ENCODE measurements at regions not wholly inside any gene's neighbourhood (a gene's known extent, or its start where the extent isn't known, plus 50 kb on each side); places are given as distances from the start of the nearest gene placed in this dataset.

- no peaks in the 10 kb centered on the region for H3K36me3 ChIP-seq (ENCODE audit: control insufficient read depth in 3 of 3, insufficient read depth in 2 of 3, low read depth in 1 of 3, low read length in 3 of 3)
- H3K4me1 ChIP-seq (ENCODE audit: control insufficient read depth in 3 of 3, insufficient read depth in 2 of 3, low read depth in 1 of 3, low read length in 2 of 3), result no peaks in the 10 kb centered on the region
- H3K9me3 ChIP-seq (ENCODE audit: control insufficient read depth in 2 of 2, insufficient read depth in 1 of 2, low read depth in 1 of 2, low read length in 1 of 2), result no peaks in the 10 kb centered on the region
- FAIRE-seq, result no peak
- 87 to 92% (median 89%) methylated on average over 4 of the region's 4 CpGs for WGBS, 3 donors
- H3K4me3 ChIP-seq (ENCODE audit: low read depth in 1 of 3, low read length in 3 of 3), result no peak overlapping the region
- no peak for DNase-seq
- no peak overlapping the region for H3K27ac ChIP-seq (ENCODE audit: low read depth in 1 of 3, low read length in 2 of 3)
- no peaks in the 10 kb centered on the region for H3K27me3 ChIP-seq (ENCODE audit: control insufficient read depth in 3 of 3, insufficient read depth in 3 of 3, low read length in 3 of 3)
Measured at GRCh38 chr12:90311561-90311960, 602.9 kb upstream of the ATP2B1 start.

DNA sequence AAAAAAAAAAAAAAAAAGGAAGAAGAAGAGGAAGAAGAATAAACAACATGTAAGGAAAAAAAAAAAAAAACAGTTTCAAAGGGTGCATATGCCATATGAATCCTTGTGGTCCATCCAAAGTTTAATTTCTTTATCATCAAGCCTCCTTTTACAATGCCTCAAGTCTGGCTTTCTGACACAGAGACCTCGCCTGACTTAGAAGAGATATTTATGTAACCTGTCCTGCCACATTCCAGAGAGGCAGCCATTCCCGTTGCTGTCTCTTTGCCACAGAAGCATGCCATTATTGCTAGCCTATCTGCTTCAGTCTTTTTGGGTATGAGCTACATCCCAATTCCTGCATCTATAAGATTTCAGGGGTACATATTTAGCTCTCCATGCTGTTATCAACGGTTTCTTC, 596.7 kb upstream of the ATP2B1 start:
- no peaks in the 10 kb centered on the region for H3K4me1 ChIP-seq (ENCODE audit: control insufficient read depth in 3 of 3, insufficient read depth in 2 of 3, low read depth in 1 of 3, low read length in 2 of 3)
- DNase-seq (peak in 1 of 2 donors; percentile 9), FAIRE-seq (no peak)
- H3K27ac ChIP-seq (ENCODE audit: low read depth in 1 of 3, low read length in 2 of 3), result no peak overlapping the region
- no peaks in the 10 kb centered on the region for H3K9me3 ChIP-seq (ENCODE audit: control insufficient read depth in 2 of 2, insufficient read depth in 1 of 2, low read depth in 1 of 2, low read length in 1 of 2)
- no peaks in the 10 kb centered on the region for H3K36me3 ChIP-seq (ENCODE audit: control insufficient read depth in 3 of 3, insufficient read depth in 2 of 3, low read depth in 1 of 3, low read length in 3 of 3)
- no peaks in the 10 kb centered on the region for H3K27me3 ChIP-seq (ENCODE audit: control insufficient read depth in 3 of 3, insufficient read depth in 3 of 3, low read length in 3 of 3)
- H3K4me3 ChIP-seq (ENCODE audit: low read depth in 1 of 3, low read length in 3 of 3), result no peak overlapping the region
- 24 to 64% (median 45%) methylated on average over 3 of the region's 3 CpGs for WGBS, 3 donors

DNA sequence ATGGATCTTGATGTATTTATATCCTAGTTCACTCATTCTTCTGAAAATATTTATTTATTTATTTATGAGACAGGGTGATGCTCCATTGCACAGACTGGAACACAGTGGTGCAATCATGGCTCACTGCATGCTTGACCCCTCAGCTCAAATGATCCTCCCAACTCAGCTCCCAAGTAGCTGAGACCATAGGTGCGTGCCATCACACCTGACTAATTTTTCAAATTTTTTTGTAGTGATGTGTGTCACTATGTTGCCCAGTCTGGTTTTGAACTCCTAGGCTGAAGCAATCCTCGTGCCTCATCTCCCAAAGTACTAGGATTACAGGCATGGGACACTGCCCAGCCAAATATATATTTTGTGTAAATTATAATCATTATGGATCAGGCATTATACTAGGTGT, 595.6 kb upstream of the ATP2B1 start:
- no peak for DNase-seq
- no peaks in the 10 kb centered on the region for H3K4me1 ChIP-seq (ENCODE audit: control insufficient read depth in 3 of 3, insufficient read depth in 2 of 3, low read depth in 1 of 3, low read length in 2 of 3)

DNA sequence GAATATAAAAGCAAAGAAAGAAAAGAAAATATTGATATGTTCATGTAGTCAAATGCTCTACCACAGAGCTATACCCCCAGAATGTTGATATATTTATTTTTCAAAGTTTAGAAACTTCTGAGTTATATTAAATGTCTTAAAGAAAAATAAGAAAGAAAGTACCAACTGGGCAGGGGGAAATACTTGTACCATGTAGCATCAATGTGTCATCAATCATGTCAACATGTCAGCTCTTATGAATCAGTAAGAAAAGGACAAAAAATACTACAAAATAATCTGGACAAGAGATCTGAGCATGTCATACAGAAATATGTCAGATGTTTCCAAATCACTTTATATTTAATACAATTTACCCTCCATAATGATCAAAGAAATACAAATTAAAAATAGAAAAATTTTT, 595.1 kb upstream of the ATP2B1 start:
- H3K36me3 ChIP-seq (ENCODE audit: control insufficient read depth in 3 of 3, insufficient read depth in 2 of 3, low read depth in 1 of 3, low read length in 3 of 3), result no peaks in the 10 kb centered on the region
- no peak for FAIRE-seq
- no peaks in the 10 kb centered on the region for H3K27me3 ChIP-seq (ENCODE audit: control insufficient read depth in 3 of 3, insufficient read depth in 3 of 3, low read length in 3 of 3)
- no peak overlapping the region for H3K4me3 ChIP-seq (ENCODE audit: low read depth in 1 of 3, low read length in 3 of 3)
- H3K9me3 ChIP-seq (ENCODE audit: control insufficient read depth in 2 of 2, insufficient read depth in 1 of 2, low read depth in 1 of 2, low read length in 1 of 2), result no peaks in the 10 kb centered on the region
- no peaks in the 10 kb centered on the region for H3K4me1 ChIP-seq (ENCODE audit: control insufficient read depth in 3 of 3, insufficient read depth in 2 of 3, low read depth in 1 of 3, low read length in 2 of 3)
- H3K27ac ChIP-seq (ENCODE audit: low read depth in 1 of 3, low read length in 2 of 3), result no peak overlapping the region
- no peak for DNase-seq

More for the DNA sequence above, 595.6 kb upstream of the ATP2B1 start:
- Histone ChIP-seq H3K9me3 (ENCODE audit: control insufficient read depth in 2 of 2, insufficient read depth in 1 of 2, low read depth in 1 of 2, low read length in 1 of 2) (no peaks in the 10 kb centered on the region), H3K36me3 (ENCODE audit: control insufficient read depth in 3 of 3, insufficient read depth in 2 of 3, low read depth in 1 of 3, low read length in 3 of 3) (no peaks in the 10 kb centered on the region), H3K4me3 (ENCODE audit: low read depth in 1 of 3, low read length in 3 of 3) (no peak overlapping the region), H3K27me3 (ENCODE audit: control insufficient read depth in 3 of 3, insufficient read depth in 3 of 3, low read length in 3 of 3) (no peaks in the 10 kb centered on the region), H3K27ac (ENCODE audit: low read depth in 1 of 3, low read length in 2 of 3) (no peak overlapping the region)
- 77 to 93% (median 89%) methylated on average over 2 of the region's 2 CpGs for WGBS, 3 donors
- FAIRE-seq, result no peak

GRCh38 chr12:90301561-90302133, 593.0 kb upstream of the ATP2B1 start:
- DNase-seq (no peak), FAIRE-seq (no peak)
- 73 to 88% (median 74%) methylated on average over 1 of the region's 1 CpG for WGBS, 3 donors

GRCh38 chr12:90301095-90301494, 592.5 kb upstream of the ATP2B1 start:
- Histone ChIP-seq H3K9me3 (ENCODE audit: control insufficient read depth in 2 of 2, insufficient read depth in 1 of 2, low read depth in 1 of 2, low read length in 1 of 2) (no peaks in the 10 kb centered on the region), H3K36me3 (ENCODE audit: control insufficient read depth in 3 of 3, insufficient read depth in 2 of 3, low read depth in 1 of 3, low read length in 3 of 3) (no peaks in the 10 kb centered on the region), H3K4me1 (ENCODE audit: control insufficient read depth in 3 of 3, insufficient read depth in 2 of 3, low read depth in 1 of 3, low read length in 2 of 3) (no peaks in the 10 kb centered on the region), H3K4me3 (ENCODE audit: low read depth in 1 of 3, low read length in 3 of 3) (no peak overlapping the region), H3K27me3 (ENCODE audit: control insufficient read depth in 3 of 3, insufficient read depth in 3 of 3, low read length in 3 of 3) (no peaks in the 10 kb centered on the region), H3K27ac (ENCODE audit: low read depth in 1 of 3, low read length in 2 of 3) (no peak overlapping the region)
- 67 to 87% (median 75%) methylated on average over 4 of the region's 4 CpGs for WGBS, 3 donors
- FAIRE-seq (no peak), DNase-seq (no peak)

More at GRCh38 chr12:90301561-90302133, 593.0 kb upstream of the ATP2B1 start:
- H3K27ac ChIP-seq (ENCODE audit: low read depth in 1 of 3, low read length in 2 of 3), result no peak overlapping the region
- H3K9me3 ChIP-seq (ENCODE audit: control insufficient read depth in 2 of 2, insufficient read depth in 1 of 2, low read depth in 1 of 2, low read length in 1 of 2), result no peaks in the 10 kb centered on the region
- H3K36me3 ChIP-seq (ENCODE audit: control insufficient read depth in 3 of 3, insufficient read depth in 2 of 3, low read depth in 1 of 3, low read length in 3 of 3), result no peaks in the 10 kb centered on the region
- H3K4me3 ChIP-seq (ENCODE audit: low read depth in 1 of 3, low read length in 3 of 3), result no peak overlapping the region
- no peaks in the 10 kb centered on the region for H3K4me1 ChIP-seq (ENCODE audit: control insufficient read depth in 3 of 3, insufficient read depth in 2 of 3, low read depth in 1 of 3, low read length in 2 of 3)
- H3K27me3 ChIP-seq (ENCODE audit: control insufficient read depth in 3 of 3, insufficient read depth in 3 of 3, low read length in 3 of 3), result no peaks in the 10 kb centered on the region

GRCh38 chr12:90299666-90300065, 591.0 kb upstream of the ATP2B1 start:
- no peak overlapping the region for H3K27ac ChIP-seq (ENCODE audit: low read depth in 1 of 3, low read length in 2 of 3)
- no peak overlapping the region for H3K4me3 ChIP-seq (ENCODE audit: low read depth in 1 of 3, low read length in 3 of 3)
- DNase-seq (no peak), FAIRE-seq (no peak)
- no peaks in the 10 kb centered on the region for H3K4me1 ChIP-seq (ENCODE audit: control insufficient read depth in 3 of 3, insufficient read depth in 2 of 3, low read depth in 1 of 3, low read length in 2 of 3)
- no peaks in the 10 kb centered on the region for H3K27me3 ChIP-seq (ENCODE audit: control insufficient read depth in 3 of 3, insufficient read depth in 3 of 3, low read length in 3 of 3)
- no peaks in the 10 kb centered on the region for H3K36me3 ChIP-seq (ENCODE audit: control insufficient read depth in 3 of 3, insufficient read depth in 2 of 3, low read depth in 1 of 3, low read length in 3 of 3)
- H3K9me3 ChIP-seq (ENCODE audit: control insufficient read depth in 2 of 2, insufficient read depth in 1 of 2, low read depth in 1 of 2, low read length in 1 of 2), result no peaks in the 10 kb centered on the region

GRCh38 chr12:90299121-90299520, 590.5 kb upstream of the ATP2B1 start:
- no peak for FAIRE-seq
- Histone ChIP-seq H3K9me3 (ENCODE audit: control insufficient read depth in 2 of 2, insufficient read depth in 1 of 2, low read depth in 1 of 2, low read length in 1 of 2) (no peaks in the 10 kb centered on the region), H3K27me3 (ENCODE audit: control insufficient read depth in 3 of 3, insufficient read depth in 3 of 3, low read length in 3 of 3) (no peaks in the 10 kb centered on the region), H3K4me1 (ENCODE audit: control insufficient read depth in 3 of 3, insufficient read depth in 2 of 3, low read depth in 1 of 3, low read length in 2 of 3) (no peaks in the 10 kb centered on the region), H3K36me3 (ENCODE audit: control insufficient read depth in 3 of 3, insufficient read depth in 2 of 3, low read depth in 1 of 3, low read length in 3 of 3) (no peaks in the 10 kb centered on the region), H3K4me3 (ENCODE audit: low read depth in 1 of 3, low read length in 3 of 3) (no peak overlapping the region), H3K27ac (ENCODE audit: low read depth in 1 of 3, low read length in 2 of 3) (no peak overlapping the region)
- DNase-seq, result no peak
- WGBS, 3 donors, result 57 to 62% (median 57%) methylated on average over 4 of the region's 4 CpGs

DNA sequence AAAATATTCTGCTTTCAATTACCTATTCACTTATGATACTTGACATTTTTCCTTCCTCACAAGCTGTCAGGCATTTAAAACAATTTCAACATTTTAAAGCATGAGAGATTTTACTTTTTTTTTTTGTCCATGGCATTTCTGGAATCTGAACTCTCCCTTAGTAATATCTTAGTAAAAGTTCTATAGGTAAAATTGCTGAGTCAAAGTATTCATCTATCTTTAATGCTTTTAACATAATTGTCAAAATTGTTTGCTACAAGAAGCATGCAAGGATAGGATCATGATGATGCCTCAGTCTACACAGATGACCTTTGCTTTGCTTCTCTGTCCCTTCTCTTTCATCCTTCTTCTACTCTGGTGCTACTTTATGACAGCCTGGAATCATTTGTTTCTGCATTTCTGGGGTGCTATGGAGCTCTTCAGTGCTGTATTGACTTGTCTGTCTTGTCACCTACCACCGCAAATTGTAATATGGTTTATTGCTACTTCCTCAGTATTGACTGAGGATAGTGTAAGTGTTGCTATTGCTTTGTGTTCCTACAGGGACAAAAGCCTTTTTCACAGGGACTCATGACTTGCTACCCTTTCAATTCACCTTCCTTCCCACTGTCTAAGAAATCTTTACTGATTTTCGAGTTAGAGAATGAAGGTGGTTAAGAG, 589.8 kb upstream of the ATP2B1 start:
- no peak overlapping the region for H3K4me3 ChIP-seq (ENCODE audit: low read depth in 1 of 3, low read length in 3 of 3)
- DNase-seq (no peak), FAIRE-seq (no peak)
- no peaks in the 10 kb centered on the region for H3K27me3 ChIP-seq (ENCODE audit: control insufficient read depth in 3 of 3, insufficient read depth in 3 of 3, low read length in 3 of 3)
- H3K36me3 ChIP-seq (ENCODE audit: control insufficient read depth in 3 of 3, insufficient read depth in 2 of 3, low read depth in 1 of 3, low read length in 3 of 3), result no peaks in the 10 kb centered on the region
- H3K9me3 ChIP-seq (ENCODE audit: control insufficient read depth in 2 of 2, insufficient read depth in 1 of 2, low read depth in 1 of 2, low read length in 1 of 2), result no peaks in the 10 kb centered on the region
- H3K4me1 ChIP-seq (ENCODE audit: control insufficient read depth in 3 of 3, insufficient read depth in 2 of 3, low read depth in 1 of 3, low read length in 2 of 3), result no peaks in the 10 kb centered on the region
- no peak overlapping the region for H3K27ac ChIP-seq (ENCODE audit: low read depth in 1 of 3, low read length in 2 of 3)
- WGBS, 3 donors, result 70 to 79% (median 79%) methylated on average over 2 of the region's 2 CpGs
